Stimulated activated CD8-positive, alpha-beta memory T cell treated with anti-CD3 and anti-CD28 coated beads, Interleukin-2, amount 100 ng/mL, for 48 hours (primary cell): ENCODE measurements at regions not wholly inside any gene's neighbourhood (a gene's known extent, or its start where the extent isn't known, plus 50 kb on each side); places are given as distances from the start of the nearest gene placed in this dataset.
"Not testable (repeated sequence)": the region's sequence is repeated elsewhere in the genome, so short reads cannot be mapped to it uniquely, and the experiment has no call there.

ENCODE experiments used
- DNase-seq, 2 donors: peaks; one replicate each; pipeline ENCODE4 v3.0.0-alpha.2; 2020; ENCODE audit warnings: low read depth in 2 of 2

- no peak for DNase-seq
These were observed 51.3 kb upstream of the EGFL6 start for GRCh38 chrX:13518126-13518525.

DNA sequence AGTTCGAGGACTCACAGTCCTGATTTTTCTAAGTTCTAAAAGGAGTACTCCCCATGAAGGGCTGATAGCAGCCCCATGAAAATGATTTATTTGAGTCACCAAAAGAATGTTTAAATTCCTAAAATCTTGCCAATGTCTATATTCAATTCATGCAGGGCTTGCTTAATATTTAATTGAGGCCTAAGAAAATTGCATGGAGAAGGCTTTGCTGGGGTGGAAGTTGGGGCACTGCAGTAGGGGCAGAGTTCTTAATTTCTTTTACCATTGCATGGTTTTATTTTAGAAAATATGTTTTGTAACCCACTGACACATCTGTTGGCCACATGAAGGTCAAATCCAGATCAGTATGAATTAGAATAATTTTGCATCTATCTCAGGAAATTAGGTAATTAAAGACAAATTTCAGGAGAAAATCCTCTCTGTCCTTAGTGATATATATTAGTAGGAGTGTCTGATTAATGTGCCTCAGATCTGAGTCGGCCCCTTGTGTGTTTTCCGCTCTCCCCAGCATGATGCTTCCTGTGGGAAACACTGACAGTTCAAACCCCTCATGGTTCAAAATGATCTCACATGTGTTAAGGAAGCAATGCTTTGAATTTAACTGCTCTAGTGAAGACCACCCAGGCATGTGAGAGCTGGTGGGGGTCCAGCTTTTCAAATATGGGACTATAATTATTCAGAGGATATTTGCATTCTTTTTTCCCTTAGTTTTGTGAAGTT lies 54.0 kb upstream of the EGFL6 start:
- DNase-seq, result no peak

GRCh38 chrX:13511944-13512330 lies 57.5 kb upstream of the EGFL6 start:
- no peak for DNase-seq

DNA sequence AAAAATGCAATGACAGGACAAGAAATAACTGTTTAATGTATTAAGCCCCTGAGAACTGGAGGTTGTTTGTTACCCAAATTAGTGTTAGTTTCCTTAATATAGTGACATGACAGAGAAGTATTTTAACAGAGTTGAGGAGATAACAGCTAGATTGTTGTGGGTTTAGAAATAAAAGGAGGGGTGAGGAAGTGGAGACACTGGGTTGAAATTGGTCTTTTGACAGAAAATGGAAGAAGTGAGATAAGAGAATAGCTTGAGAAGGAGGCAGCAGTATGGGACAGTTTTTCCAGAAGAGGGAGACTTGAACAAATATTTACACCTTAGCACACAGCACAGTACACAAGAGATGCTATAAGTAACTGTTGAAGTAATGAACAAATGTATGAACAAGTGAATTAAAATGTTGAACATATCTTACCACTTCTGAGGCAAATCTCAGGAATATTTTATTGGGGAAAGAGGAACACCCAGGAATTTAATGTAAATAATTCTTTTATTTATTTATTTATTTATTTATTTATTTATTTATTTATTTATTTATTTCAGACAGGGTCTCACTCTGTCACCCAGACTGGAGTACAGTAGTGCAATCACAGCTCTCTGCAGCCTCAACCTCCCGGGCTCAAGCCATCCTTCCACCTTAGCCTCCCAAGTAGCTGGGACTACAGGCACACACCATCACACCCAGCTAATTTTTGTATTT lies 58.0 kb upstream of the EGFL6 start:
- no peak for DNase-seq

DNA sequence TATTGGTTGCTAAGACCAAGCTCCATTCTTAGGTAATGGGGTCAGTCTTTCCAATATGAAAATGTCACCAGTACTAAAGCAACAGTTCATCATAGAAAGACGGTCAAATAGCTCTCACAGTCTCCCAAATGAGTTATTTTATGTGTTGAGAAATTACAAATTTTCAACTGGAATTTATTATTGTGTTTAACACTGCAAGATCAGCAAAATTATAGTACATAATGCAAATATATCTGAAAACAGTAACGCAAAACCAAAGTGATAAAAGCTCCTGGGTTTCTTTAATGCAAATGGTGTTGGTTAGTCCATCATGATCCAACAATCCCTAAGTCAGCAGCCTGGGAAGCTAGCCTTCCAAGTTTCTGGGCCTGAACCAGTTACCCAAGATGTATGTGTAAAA lies 61.5 kb upstream of the EGFL6 start:
- DNase-seq, result no peak

GRCh38 chrX:13506574-13506973 lies 62.8 kb upstream of the EGFL6 start:
- DNase-seq, result peak in 1 of 2 donors; percentile 17

DNA sequence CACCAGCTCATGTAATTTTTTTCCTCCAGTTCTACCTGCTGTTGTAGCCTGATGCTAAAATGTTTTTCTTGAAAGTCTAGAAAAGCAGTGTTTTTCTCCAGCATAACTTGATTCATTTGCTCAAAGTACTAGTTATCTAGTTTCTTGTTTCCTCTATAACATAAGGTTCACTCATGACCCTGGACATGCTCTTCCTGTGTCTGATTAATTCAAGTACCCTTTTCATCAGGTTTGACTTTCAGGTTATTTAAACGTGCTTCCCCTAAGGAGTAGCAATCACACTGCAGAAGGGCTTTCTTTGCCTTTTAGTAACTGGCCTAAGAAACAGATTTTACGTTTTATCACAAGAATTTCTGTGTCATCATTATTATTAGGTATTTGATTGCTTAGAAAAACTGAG lies 66.8 kb upstream of the EGFL6 start:
- no peak for DNase-seq

GRCh38 chrX:13499736-13500135 lies 69.7 kb upstream of the EGFL6 start:
- DNase-seq, result no peak

GRCh38 chrX:13498238-13498637 lies 71.2 kb upstream of the EGFL6 start:
- DNase-seq, result no peak

DNA sequence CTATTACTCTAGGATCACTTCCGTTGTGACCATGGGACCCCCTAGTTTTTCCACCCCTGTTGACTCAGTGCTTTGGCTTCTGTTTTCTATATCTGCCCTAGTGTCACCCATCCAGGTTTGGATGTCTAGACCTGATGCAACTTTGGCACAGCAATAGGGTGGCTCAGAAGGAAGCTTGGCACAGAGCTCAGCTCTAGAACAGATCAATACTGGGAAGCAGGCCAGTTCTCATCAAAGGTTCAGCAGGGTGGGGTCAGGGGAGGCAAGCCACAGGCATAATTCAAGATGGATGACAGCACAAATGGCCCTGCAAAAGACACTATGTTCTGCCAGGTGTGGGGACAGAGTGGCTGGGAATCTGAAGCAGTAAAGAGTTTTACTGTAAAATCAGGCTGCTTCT lies 74.2 kb upstream of the EGFL6 start:
- DNase-seq, result no peak

DNA sequence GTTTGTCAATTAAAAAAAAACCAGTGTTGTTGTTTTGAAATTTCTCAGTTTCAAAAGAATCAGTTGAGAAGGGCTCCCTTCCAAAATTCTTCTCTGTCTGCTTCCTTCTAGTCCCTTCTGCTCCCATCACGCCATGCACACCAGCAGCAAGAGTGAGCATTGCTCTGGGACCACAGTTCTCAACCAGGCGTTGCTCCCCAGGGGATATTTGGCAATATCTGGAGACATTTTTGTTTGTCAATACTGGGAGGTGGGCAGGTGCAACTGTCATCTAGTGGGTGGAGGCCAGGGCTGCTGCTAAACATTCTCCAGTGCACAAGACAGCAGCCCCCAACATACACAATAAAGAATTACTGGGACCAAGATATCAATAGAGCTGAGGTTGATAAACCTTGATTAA lies 74.8 kb upstream of the EGFL6 start:
- DNase-seq, result no peak

- no peak for DNase-seq
These were observed 75.7 kb upstream of the EGFL6 start for GRCh38 chrX:13493659-13494058.

GRCh38 chrX:13492286-13492685 lies 77.1 kb upstream of the EGFL6 start:
- no peak for DNase-seq

DNA sequence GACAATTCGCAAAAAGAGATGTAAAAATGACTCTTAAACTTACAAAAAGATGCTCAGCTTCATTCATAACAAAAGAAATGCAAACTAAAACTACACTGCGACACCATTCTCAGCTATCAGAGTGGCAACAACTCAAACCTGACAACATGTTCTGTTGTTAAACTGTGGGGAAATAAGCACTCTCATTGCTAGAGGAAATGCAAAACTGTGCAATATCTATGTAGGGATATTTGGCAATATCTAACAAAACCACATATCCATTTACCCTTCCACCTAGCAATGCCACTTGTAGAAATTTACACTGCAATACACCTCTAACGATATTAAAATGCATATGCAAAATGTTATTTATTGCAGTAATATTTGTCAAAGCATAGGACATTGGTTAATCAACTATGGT lies 78.3 kb upstream of the EGFL6 start:
- no peak for DNase-seq

DNA sequence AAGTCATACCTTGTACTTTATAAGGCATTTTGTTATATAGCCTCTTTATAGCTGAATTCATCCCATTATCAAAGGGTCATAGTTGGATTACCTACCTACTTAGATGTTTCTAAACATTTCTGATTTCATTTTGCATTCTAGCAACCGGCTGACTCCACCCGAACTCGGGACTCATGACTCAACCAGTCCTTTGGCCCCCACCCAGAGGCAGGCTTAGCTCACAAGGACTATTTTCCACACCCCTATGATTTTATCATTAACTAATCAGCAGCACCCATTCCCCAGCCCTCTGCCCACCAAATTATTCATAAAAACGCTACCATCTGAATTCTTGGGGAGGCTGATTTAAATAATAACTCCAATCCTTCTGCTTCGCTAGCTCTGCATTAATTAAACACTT lies 79.9 kb upstream of the EGFL6 start:
- no peak for DNase-seq

DNA sequence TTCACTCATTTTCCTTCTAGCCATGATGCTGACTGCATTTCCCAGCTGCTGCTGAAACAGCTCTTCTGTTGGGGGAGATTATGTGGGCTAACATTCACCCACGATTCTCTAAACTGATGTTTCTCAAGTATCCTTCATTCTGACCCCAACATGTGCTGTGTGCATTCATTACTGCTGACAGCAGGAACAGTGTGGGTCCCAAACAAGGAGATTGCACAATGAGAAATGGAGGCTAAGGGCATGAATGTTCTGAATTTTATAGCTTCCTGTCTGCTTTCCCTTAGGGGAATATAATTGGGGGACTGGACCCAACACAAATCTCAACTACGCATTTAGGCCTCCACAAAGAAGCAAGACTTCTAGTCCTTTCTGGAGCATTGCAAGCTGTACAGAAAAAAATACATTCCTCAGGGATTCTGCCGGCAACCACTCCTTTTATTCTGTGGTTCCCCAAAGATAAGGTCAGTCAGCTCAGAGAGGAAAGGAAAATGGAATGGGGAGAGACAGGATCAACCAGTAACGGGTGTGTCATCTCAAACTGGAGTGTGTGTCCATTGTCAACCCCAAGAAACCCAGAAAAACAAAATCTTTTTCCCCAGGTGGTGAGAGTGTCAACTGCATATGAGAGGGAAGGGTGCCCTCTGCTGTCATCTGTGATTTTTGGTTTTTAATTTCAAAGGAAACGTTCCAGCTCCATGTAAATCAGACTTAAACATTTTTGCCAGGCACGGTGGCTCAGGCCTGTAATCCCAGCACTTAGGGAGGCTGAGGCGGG lies 81.5 kb upstream of the EGFL6 start:
- DNase-seq, result no peak

DNA sequence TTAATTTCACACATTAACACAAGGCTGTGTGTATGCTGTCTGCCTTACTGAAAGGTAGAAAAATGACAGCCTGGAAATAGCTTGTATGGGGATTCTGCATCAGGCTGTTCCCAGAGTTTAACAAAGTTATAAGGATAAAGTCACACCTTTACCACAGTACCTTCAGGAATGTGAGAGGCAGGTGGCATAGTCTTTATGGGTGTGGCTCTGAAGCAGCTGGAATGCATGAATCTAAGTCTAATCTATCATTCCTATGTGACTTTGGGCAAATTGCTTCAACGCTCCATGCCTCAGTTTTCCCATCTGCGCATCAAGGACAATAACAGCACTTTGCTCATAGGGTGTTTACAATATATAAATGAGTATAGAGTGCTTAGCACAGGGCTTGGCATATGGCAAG lies 84.2 kb upstream of the EGFL6 start:
- no peak for DNase-seq

DNA sequence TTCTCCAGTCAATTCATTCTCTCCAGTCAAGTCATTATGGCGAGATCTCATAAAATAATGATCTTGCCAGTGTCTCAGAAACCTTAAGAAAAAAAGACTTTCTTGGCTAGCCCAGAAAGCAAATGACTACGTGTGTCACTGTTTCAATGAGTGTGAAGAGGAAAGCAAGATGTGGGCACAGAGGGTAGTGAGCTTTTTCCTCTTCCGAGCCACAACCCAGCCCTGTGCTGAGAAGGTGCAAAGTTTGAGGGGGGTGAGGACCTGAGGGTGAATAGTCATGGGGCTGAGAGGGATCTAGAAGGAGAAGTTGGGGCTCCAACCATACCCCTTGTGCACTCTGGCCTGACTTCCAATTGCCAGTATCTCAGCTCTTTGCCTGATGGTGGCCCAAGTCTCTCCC lies 85.6 kb upstream of the EGFL6 start:
- DNase-seq, result no peak

GRCh38 chrX:13482746-13483541 lies 86.5 kb upstream of the EGFL6 start:
- no peak for DNase-seq

GRCh38 chrX:13480780-13481179 lies 88.6 kb upstream of the EGFL6 start:
- not testable (repeated sequence) for DNase-seq

DNA sequence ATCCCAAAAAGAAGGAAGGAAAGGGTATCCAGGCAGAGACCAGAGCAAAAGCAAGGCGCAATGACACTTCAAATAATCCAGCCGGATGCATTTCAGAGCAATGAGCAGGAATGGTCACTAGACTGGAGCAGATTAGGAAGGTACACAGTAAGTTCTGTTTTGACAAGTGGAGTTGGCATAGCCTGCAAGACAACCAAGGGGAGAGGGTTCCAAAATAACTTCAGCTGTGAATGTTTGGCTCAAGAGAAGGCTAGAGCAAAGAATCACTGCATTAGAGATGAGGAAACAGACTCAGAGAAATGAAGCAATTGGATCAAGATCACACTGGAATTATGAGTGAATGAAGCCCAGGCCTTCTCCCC lies 90.0 kb upstream of the EGFL6 start:
- no peak for DNase-seq
